A549 (cell line): ENCODE measurements at regions not wholly inside any gene's neighbourhood (a gene's known extent, or its start where the extent isn't known, plus 50 kb on each side); places are given as distances from the start of the nearest gene placed in this dataset.

Experiments
- ATAC-seq, 2 experiments: fragments of 200-7000 bp in 1 of 2; fragments of >200 bp in 1 of 2; cut with Nextera tagmentation in 1 of 2; cut with Tn5 transposase in 1 of 2; 3 replicates each; pipeline versions ENCODE4 v1.8.0 to v1.9.1; 2018 to 2020; ENCODE audit warnings: mild to moderate bottlenecking in 1 of 2, moderate library complexity in 1 of 2
- CTCF ChIA-PET: fragments of 300-600 bp; sonication (Branson Sonifier 250); formaldehyde crosslinking; extraction: SDS; loops from one replicate; lab custom pipeline; 2021; ENCODE audit warnings: antibody characterized with exemption, inconsistent platforms; lab: Yijun Ruan, JAX
- POLR2A ChIA-PET: fragments of 350-600 bp; formaldehyde crosslinking; extraction: SDS; loops from one replicate; lab custom pipeline; 2021; ENCODE audit warnings: antibody characterized with exemption, inconsistent platforms; lab: Yijun Ruan, JAX
- DNase-seq, 2 experiments: peaks; one replicate each; pipeline versions ENCODE4 v3.0.0 to v3.0.0-alpha.2; 2011 to 2016; ENCODE audit warnings: low read depth in 1 of 2, low spot score in 1 of 2
- FAIRE-seq: peaks from 2 replicates; lab custom pipeline; 2011; peaks lifted over from hg19 to GRCh38; lab: Jason Lieb, UNC
- H3K27ac ChIP-seq, 2 experiments: fragments of >200 bp; sonication (Bioruptor Twin); formaldehyde crosslinking; 3 replicates each; pipeline ENCODE4 v1.5.1; 2016 to 2017
- H3K4me1 ChIP-seq: fragments of >200 bp; sonication (Bioruptor Twin); formaldehyde crosslinking; 3 replicates; pipeline ENCODE4 v1.6.1; 2016
- H3K4me2 ChIP-seq: fragments of >200 bp; sonication (Bioruptor Twin); formaldehyde crosslinking; 3 replicates; pipeline ENCODE4 v1.6.1; 2016
- H3K4me3 ChIP-seq: fragments of >200 bp; sonication (Bioruptor Twin); formaldehyde crosslinking; 3 replicates; pipeline ENCODE4 v1.5.1; 2016
- H3K9me3 ChIP-seq: fragments of >200 bp; sonication (Bioruptor Twin); formaldehyde crosslinking; 3 replicates; pipeline ENCODE4 v1.6.1; 2016
- ATOH8 ChIP-seq: fragments of 250-450 bp; sonication (Bioruptor Pico); IDR thresholded peaks from 2 replicates; pipeline ENCODE4 v1.5.0; 2020; ENCODE audit warnings: low read depth, mild to moderate bottlenecking, moderate library complexity
- BHLHE40 ChIP-seq: IDR thresholded peaks from 2 replicates; pipeline ENCODE4 v1.6.1; 2012; ENCODE audit warnings: low read depth, low read length, inconsistent platforms
- CBX8 ChIP-seq: fragments of 200-600 bp; sonication (generic); IDR thresholded peaks from 2 replicates; pipeline ENCODE4 v1.6.1; 2016
- CEBPB ChIP-seq, 2 experiments: fragments of >200 bp in 1 of 2; sonication (Bioruptor Twin) in 1 of 2; formaldehyde crosslinking in 1 of 2; IDR thresholded peaks; 2 replicates each; pipeline ENCODE4 v1.6.1; 2012 to 2016
- CHD4 ChIP-seq: fragments of 200-600 bp; sonication (generic); IDR thresholded peaks from 2 replicates; pipeline ENCODE4 v1.6.1; 2016; ENCODE audit warnings: antibody characterized with exemption, mild to moderate bottlenecking, borderline replicate concordance
- CTCF ChIP-seq: fragments of >200 bp; sonication (Bioruptor Twin); formaldehyde crosslinking; IDR thresholded peaks from 3 replicates; pipeline ENCODE4 v1.5.1; 2016
- EHMT2 ChIP-seq: fragments of 200-600 bp; sonication (generic); IDR thresholded peaks from 2 replicates; pipeline ENCODE4 v1.6.1; 2016; ENCODE audit warnings: antibody characterized with exemption, low read depth, mild to moderate bottlenecking, moderate library complexity
- ELK1 ChIP-seq: fragments of 150-350 bp; IDR thresholded peaks from 2 replicates; pipeline ENCODE4 v1.6.1; 2014; ENCODE audit warnings: low read depth, mild to moderate bottlenecking, low read length
- ESRRA ChIP-seq: fragments of 150-350 bp; IDR thresholded peaks from 2 replicates; pipeline ENCODE4 v1.6.1; 2014; ENCODE audit warnings: mild to moderate bottlenecking, low read length, borderline replicate concordance
- FOSB ChIP-seq: fragments of 250-450 bp; sonication (Bioruptor Pico); IDR thresholded peaks from 2 replicates; pipeline ENCODE4 v1.5.0; 2020; ENCODE audit warnings: mild to moderate bottlenecking, moderate library complexity
- FOSL2 ChIP-seq, 2 experiments: fragments of 450-650 bp in 1 of 2; fragments of >200 bp in 1 of 2; sonication (Bioruptor Twin) in 1 of 2; formaldehyde crosslinking; IDR thresholded peaks; 2 replicates each; pipeline versions ENCODE4 v1.5.0 to v1.6.1; 2016 to 2020; ENCODE audit warnings: mild to moderate bottlenecking in 1 of 2, moderate library complexity in 1 of 2
- FOXS1 ChIP-seq: fragments of 250-450 bp; sonication (Bioruptor Pico); IDR thresholded peaks from 2 replicates; pipeline ENCODE4 v1.5.0; 2020; ENCODE audit warnings: mild to moderate bottlenecking, moderate library complexity
- GATA3 ChIP-seq: IDR thresholded peaks from 2 replicates; pipeline ENCODE4 v1.6.1; 2012; ENCODE audit warnings: borderline replicate concordance
- HES2 ChIP-seq: fragments of >200 bp; sonication (Bioruptor Twin); formaldehyde crosslinking; IDR thresholded peaks from 2 replicates; pipeline ENCODE4 v1.6.1; 2016
- HEYL ChIP-seq: fragments of 250-450 bp; sonication (Bioruptor Pico); IDR thresholded peaks from 2 replicates; pipeline ENCODE4 v1.8.0; 2021; ENCODE audit warnings: mild to moderate bottlenecking, moderate library complexity
- HOXB13 ChIP-seq: fragments of 250-450 bp; sonication (Bioruptor Pico); IDR thresholded peaks from 2 replicates; pipeline ENCODE4 v1.5.0; 2020; ENCODE audit warnings: low read depth, mild to moderate bottlenecking, moderate library complexity
- KDM5A ChIP-seq: fragments of 200-600 bp; sonication (generic); IDR thresholded peaks from 2 replicates; pipeline ENCODE4 v1.6.1; 2016; ENCODE audit warnings: antibody characterized with exemption, mild to moderate bottlenecking
- MAFK ChIP-seq: fragments of 450-650 bp; IDR thresholded peaks from 2 replicates; pipeline ENCODE4 v1.6.1; 2014; ENCODE audit not compliant: partially characterized antibody
- MAZ ChIP-seq: fragments of 150-350 bp; IDR thresholded peaks from 2 replicates; pipeline ENCODE4 v1.6.1; 2014; ENCODE audit warnings: antibody characterized with exemption, low read depth, low read length, borderline replicate concordance
- MYC ChIP-seq: IDR thresholded peaks from 2 replicates; pipeline ENCODE4 v1.6.1; 2012; ENCODE audit warnings: mild to moderate bottlenecking, inconsistent platforms, low read length, improper control_type of control experiment, borderline replicate concordance
- NR3C1 ChIP-seq: fragments of >200 bp; sonication (Bioruptor Twin); formaldehyde crosslinking; IDR thresholded peaks from 3 replicates; pipeline ENCODE4 v1.6.1; 2017
- PHF8 ChIP-seq: fragments of 200-600 bp; sonication (generic); IDR thresholded peaks from 2 replicates; pipeline ENCODE4 v1.6.1; 2016; ENCODE audit warnings: low read depth, mild to moderate bottlenecking, antibody characterized with exemption, moderate library complexity, borderline replicate concordance
- POLR2AphosphoS2 ChIP-seq: conservative IDR thresholded peaks from 2 replicates; pipeline ENCODE4 v1.6.1; 2012; ENCODE audit warnings: low read length, improper control_type of control experiment, inconsistent platforms
- RARB ChIP-seq: fragments of 250-450 bp; sonication (Bioruptor Pico); IDR thresholded peaks from 2 replicates; pipeline ENCODE4 v1.8.0; 2021; ENCODE audit warnings: mild to moderate bottlenecking, moderate library complexity
- RFX5 ChIP-seq: fragments of 450-650 bp; IDR thresholded peaks from 2 replicates; pipeline ENCODE4 v1.7.1; 2014; ENCODE audit warnings: antibody characterized with exemption, mild to moderate bottlenecking, moderate library complexity
- RNF2 ChIP-seq: fragments of 200-600 bp; sonication (generic); IDR thresholded peaks from 2 replicates; pipeline ENCODE4 v1.6.1; 2016; ENCODE audit warnings: low read depth, mild to moderate bottlenecking, antibody characterized with exemption, moderate library complexity, borderline replicate concordance
- TP53 ChIP-seq: fragments of 250-450 bp; sonication (Bioruptor Pico); IDR thresholded peaks from 2 replicates; pipeline ENCODE4 v1.5.0; 2021; ENCODE audit warnings: mild to moderate bottlenecking, moderate library complexity
- WGBS: methylation state at CpG from one replicate; pipeline ENCODE4 v1.1.6; 2017; ENCODE audit errors: missing lambda C conversion rate; 5-methylcytosine and 5-hydroxymethylcytosine counted together
- TF ChIP-seq, protein P1 (sequence below): IDR thresholded peaks from 2 replicates; pipeline ENCODE4 v1.6.1; 2012
- TF ChIP-seq, protein P2 (sequence below): fragments of >200 bp; sonication (Bioruptor Twin); formaldehyde crosslinking; IDR thresholded peaks from 3 replicates; pipeline ENCODE4 v1.6.1; 2016

DNA sequence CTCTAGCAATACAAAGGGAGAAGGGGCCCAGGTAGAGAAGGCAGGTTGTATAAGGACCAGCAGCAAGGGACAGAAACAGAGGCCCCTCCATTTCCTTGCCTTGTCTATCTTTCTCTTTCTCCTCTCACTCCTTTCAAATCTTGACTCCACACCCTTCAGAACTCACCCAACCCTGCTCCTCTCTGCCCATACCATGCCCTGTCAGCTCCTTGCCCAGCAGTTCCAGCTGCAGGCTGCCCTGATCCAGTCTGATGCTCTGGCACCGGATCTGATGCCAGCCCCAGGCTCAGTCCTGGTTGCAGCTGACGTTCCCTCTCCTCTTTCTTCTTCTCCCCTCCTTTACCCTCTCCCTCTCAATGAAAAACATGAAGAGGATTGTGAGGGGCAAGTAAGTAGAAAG is 291.2 kb downstream of the FBXW7 start:
- no peak overlapping the region for H3K4me2 ChIP-seq
- FAIRE-seq (no peak), ATAC-seq (no peak), DNase-seq (no peak)
- CTCF ChIA-PET, result no interaction called here
- H3K27ac ChIP-seq, result no peak overlapping the region
- TF ChIP-seq HOXB13 (CRISPR knock-in tag) (no peak), CTCF (no peak), KDM5A (no peak), FOSB (CRISPR knock-in tag) (no peak), NR3C1 (no peak), MAZ (no peak), PHF8 (no peak), CBX8 (no peak), CHD4 (no peak), EHMT2 (no peak), RARB (CRISPR knock-in tag) (no peak), HES2 (no peak), ATOH8 (no peak), GATA3 (no peak), ESRRA (no peak), FOSL2 (IDR thresholded peaks at IDR 0.05) (no peak), FOSL2 (CRISPR knock-in tag; IDR thresholded peaks at IDR 0.05) (no peak), ELK1 (no peak)
- TF ChIP-seq, protein P1, sequence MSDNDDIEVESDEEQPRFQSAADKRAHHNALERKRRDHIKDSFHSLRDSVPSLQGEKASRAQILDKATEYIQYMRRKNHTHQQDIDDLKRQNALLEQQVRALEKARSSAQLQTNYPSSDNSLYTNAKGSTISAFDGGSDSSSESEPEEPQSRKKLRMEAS, result no peak
- POLR2A ChIA-PET, result no interaction called here
- no peaks in the 10 kb centered on the region for H3K4me1 ChIP-seq
- 14% methylated on average over 2 of the region's 2 CpGs for WGBS
- no peak overlapping the region for H3K4me3 ChIP-seq
- no peaks in the 10 kb centered on the region for H3K9me3 ChIP-seq

DNA sequence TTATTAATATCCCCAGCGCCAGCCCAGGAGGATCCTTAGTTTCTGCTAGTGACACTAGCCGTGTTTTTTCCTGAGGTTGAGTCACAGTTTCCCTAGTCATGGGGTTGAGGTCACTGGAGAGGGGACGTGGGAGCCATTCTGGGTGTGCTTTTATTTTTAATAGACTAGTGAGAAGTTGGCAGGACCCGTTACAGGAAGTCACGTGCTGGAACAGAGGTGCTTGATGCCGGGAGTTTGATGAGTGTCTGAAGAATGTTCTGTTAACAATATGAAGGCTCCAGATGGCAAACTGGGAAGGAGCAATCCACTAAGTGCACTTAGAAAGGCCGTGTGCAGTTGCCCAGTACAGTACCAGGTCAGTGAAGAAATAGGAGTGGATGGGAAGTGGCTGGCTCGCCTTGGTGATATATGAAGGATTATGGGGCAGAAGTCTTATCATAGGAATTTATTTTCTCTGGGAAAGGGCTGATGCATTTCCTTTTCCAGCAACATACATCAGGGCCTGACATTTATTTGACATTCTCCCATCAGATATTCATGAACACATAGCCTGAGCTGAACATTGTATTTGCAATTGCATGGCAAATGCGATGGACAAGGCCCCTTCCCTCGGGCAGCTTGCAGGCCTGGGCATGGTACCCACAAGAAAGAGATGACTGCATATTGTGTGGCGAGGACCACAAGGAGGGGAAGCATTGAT is 291.8 kb downstream of the FBXW7 start:
- no peak for DNase-seq
- no peak overlapping the region for H3K4me3 ChIP-seq
- no peak for FAIRE-seq
- H3K27ac ChIP-seq, result no peak overlapping the region
- no peaks in the 10 kb centered on the region for H3K4me1 ChIP-seq
- ATAC-seq, result no peak
- WGBS, result 47% methylated on average over 11 of the region's 11 CpGs
- POLR2A ChIA-PET, result no interaction called here
- no peak overlapping the region for H3K4me2 ChIP-seq
- no peaks in the 10 kb centered on the region for H3K9me3 ChIP-seq
- CTCF ChIA-PET, result no interaction called here
- no peak for TF ChIP-seq CTCF
- no peak for TF ChIP-seq MAFK
- no peak for TF ChIP-seq RNF2
- TF ChIP-seq GATA3, result no peak
- TF ChIP-seq, protein P2, sequence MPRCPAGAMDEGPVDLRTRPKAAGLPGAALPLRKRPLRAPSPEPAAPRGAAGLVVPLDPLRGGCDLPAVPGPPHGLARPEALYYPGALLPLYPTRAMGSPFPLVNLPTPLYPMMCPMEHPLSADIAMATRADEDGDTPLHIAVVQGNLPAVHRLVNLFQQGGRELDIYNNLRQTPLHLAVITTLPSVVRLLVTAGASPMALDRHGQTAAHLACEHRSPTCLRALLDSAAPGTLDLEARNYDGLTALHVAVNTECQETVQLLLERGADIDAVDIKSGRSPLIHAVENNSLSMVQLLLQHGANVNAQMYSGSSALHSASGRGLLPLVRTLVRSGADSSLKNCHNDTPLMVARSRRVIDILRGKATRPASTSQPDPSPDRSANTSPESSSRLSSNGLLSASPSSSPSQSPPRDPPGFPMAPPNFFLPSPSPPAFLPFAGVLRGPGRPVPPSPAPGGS, result no peak
- TF ChIP-seq CEBPB (IDR thresholded peaks at IDR 0.05), result no peak
- TF ChIP-seq ATOH8, result no peak
- no peak for TF ChIP-seq POLR2AphosphoS2
- no peak for TF ChIP-seq RFX5
- no peak for TF ChIP-seq BHLHE40
- TF ChIP-seq ESRRA, result no peak
- no peak for TF ChIP-seq MYC
- no peak for TF ChIP-seq EHMT2
- TF ChIP-seq TP53 (CRISPR knock-in tag), result no peak
- TF ChIP-seq FOXS1 (CRISPR knock-in tag), result no peak
- TF ChIP-seq HEYL (CRISPR knock-in tag), result no peak
